A549 (cell line): ENCODE measurements at regions not wholly inside any gene's neighbourhood (a gene's known extent, or its start where the extent isn't known, plus 50 kb on each side); places are given as distances from the start of the nearest gene placed in this dataset.

Experiments used
- ATAC-seq, 2 experiments: fragments of 200-7000 bp in 1 of 2; fragments of >200 bp in 1 of 2; cut with Nextera tagmentation in 1 of 2; cut with Tn5 transposase in 1 of 2; 3 replicates each; pipeline versions ENCODE4 v1.8.0 to v1.9.1; 2018 to 2020; ENCODE audit warnings: mild to moderate bottlenecking in 1 of 2, moderate library complexity in 1 of 2
- CTCF ChIA-PET: fragments of 300-600 bp; sonication (Branson Sonifier 250); formaldehyde crosslinking; extraction: SDS; loops from one replicate; lab custom pipeline; 2021; ENCODE audit warnings: antibody characterized with exemption, inconsistent platforms; lab: Yijun Ruan, JAX
- POLR2A ChIA-PET: fragments of 350-600 bp; formaldehyde crosslinking; extraction: SDS; loops from one replicate; lab custom pipeline; 2021; ENCODE audit warnings: antibody characterized with exemption, inconsistent platforms; lab: Yijun Ruan, JAX
- DNase-seq, 2 experiments: peaks; one replicate each; pipeline versions ENCODE4 v3.0.0 to v3.0.0-alpha.2; 2011 to 2016; ENCODE audit warnings: low read depth in 1 of 2, low spot score in 1 of 2
- FAIRE-seq: peaks from 2 replicates; lab custom pipeline; 2011; peaks lifted over from hg19 to GRCh38; lab: Jason Lieb, UNC
- H3K27ac ChIP-seq, 2 experiments: fragments of >200 bp; sonication (Bioruptor Twin); formaldehyde crosslinking; 3 replicates each; pipeline ENCODE4 v1.5.1; 2016 to 2017
- H3K4me1 ChIP-seq: fragments of >200 bp; sonication (Bioruptor Twin); formaldehyde crosslinking; 3 replicates; pipeline ENCODE4 v1.6.1; 2016
- H3K4me2 ChIP-seq: fragments of >200 bp; sonication (Bioruptor Twin); formaldehyde crosslinking; 3 replicates; pipeline ENCODE4 v1.6.1; 2016
- H3K4me3 ChIP-seq: fragments of >200 bp; sonication (Bioruptor Twin); formaldehyde crosslinking; 3 replicates; pipeline ENCODE4 v1.5.1; 2016
- H3K9me3 ChIP-seq: fragments of >200 bp; sonication (Bioruptor Twin); formaldehyde crosslinking; 3 replicates; pipeline ENCODE4 v1.6.1; 2016
- ATOH8 ChIP-seq: fragments of 250-450 bp; sonication (Bioruptor Pico); IDR thresholded peaks from 2 replicates; pipeline ENCODE4 v1.5.0; 2020; ENCODE audit warnings: low read depth, mild to moderate bottlenecking, moderate library complexity
- BCL3 ChIP-seq: fragments of >200 bp; sonication (Bioruptor Twin); formaldehyde crosslinking; IDR thresholded peaks from 3 replicates; pipeline ENCODE4 v1.6.1; 2016
- BHLHE40 ChIP-seq: IDR thresholded peaks from 2 replicates; pipeline ENCODE4 v1.6.1; 2012; ENCODE audit warnings: low read depth, low read length, inconsistent platforms
- CBX8 ChIP-seq: fragments of 200-600 bp; sonication (generic); IDR thresholded peaks from 2 replicates; pipeline ENCODE4 v1.6.1; 2016
- CEBPB ChIP-seq, 2 experiments: fragments of >200 bp in 1 of 2; sonication (Bioruptor Twin) in 1 of 2; formaldehyde crosslinking in 1 of 2; IDR thresholded peaks; 2 replicates each; pipeline ENCODE4 v1.6.1; 2012 to 2016
- CHD2 ChIP-seq: fragments of 150-350 bp; IDR thresholded peaks from 2 replicates; pipeline ENCODE4 v1.6.1; 2014; ENCODE audit warnings: low read length; ENCODE audit not compliant: partially characterized antibody
- CTCF ChIP-seq: fragments of >200 bp; sonication (Bioruptor Twin); formaldehyde crosslinking; IDR thresholded peaks from 3 replicates; pipeline ENCODE4 v1.5.1; 2016
- EP300 ChIP-seq, 2 experiments: fragments of >200 bp; sonication (Bioruptor Twin); formaldehyde crosslinking; IDR thresholded peaks; 2 replicates in 1 of 2; 3 replicates in 1 of 2; pipeline ENCODE4 v1.6.1; 2016 to 2017
- FOSB ChIP-seq: fragments of 250-450 bp; sonication (Bioruptor Pico); IDR thresholded peaks from 2 replicates; pipeline ENCODE4 v1.5.0; 2020; ENCODE audit warnings: mild to moderate bottlenecking, moderate library complexity
- FOXS1 ChIP-seq: fragments of 250-450 bp; sonication (Bioruptor Pico); IDR thresholded peaks from 2 replicates; pipeline ENCODE4 v1.5.0; 2020; ENCODE audit warnings: mild to moderate bottlenecking, moderate library complexity
- GATA3 ChIP-seq: IDR thresholded peaks from 2 replicates; pipeline ENCODE4 v1.6.1; 2012; ENCODE audit warnings: borderline replicate concordance
- HDAC2 ChIP-seq: fragments of 200-600 bp; sonication (generic); IDR thresholded peaks from 2 replicates; pipeline ENCODE4 v1.6.1; 2016
- HEYL ChIP-seq: fragments of 250-450 bp; sonication (Bioruptor Pico); IDR thresholded peaks from 2 replicates; pipeline ENCODE4 v1.8.0; 2021; ENCODE audit warnings: mild to moderate bottlenecking, moderate library complexity
- HOXA7 ChIP-seq: fragments of 250-450 bp; sonication (Bioruptor Pico); IDR thresholded peaks from 2 replicates; pipeline ENCODE4 v1.5.0; 2020; ENCODE audit warnings: mild to moderate bottlenecking, moderate library complexity
- JUN ChIP-seq, 2 experiments: fragments of >200 bp; sonication (Bioruptor Twin); formaldehyde crosslinking; IDR thresholded peaks; 2 replicates in 1 of 2; 3 replicates in 1 of 2; pipeline ENCODE4 v1.6.1; 2016 to 2017
- JUNB ChIP-seq: fragments of >200 bp; sonication (Bioruptor Twin); formaldehyde crosslinking; IDR thresholded peaks from 2 replicates; pipeline ENCODE4 v1.6.1; 2016
- MAX ChIP-seq: IDR thresholded peaks from 2 replicates; pipeline ENCODE4 v1.6.1; 2012
- NR3C1 ChIP-seq: fragments of >200 bp; sonication (Bioruptor Twin); formaldehyde crosslinking; IDR thresholded peaks from 3 replicates; pipeline ENCODE4 v1.6.1; 2017
- PHF8 ChIP-seq: fragments of 200-600 bp; sonication (generic); IDR thresholded peaks from 2 replicates; pipeline ENCODE4 v1.6.1; 2016; ENCODE audit warnings: low read depth, mild to moderate bottlenecking, antibody characterized with exemption, moderate library complexity, borderline replicate concordance
- POLR2A ChIP-seq: IDR thresholded peaks from 2 replicates; pipeline ENCODE4 v1.6.1; 2012; ENCODE audit warnings: mild to moderate bottlenecking, low read length
- POLR2AphosphoS2 ChIP-seq: conservative IDR thresholded peaks from 2 replicates; pipeline ENCODE4 v1.6.1; 2012; ENCODE audit warnings: low read length, improper control_type of control experiment, inconsistent platforms
- RARB ChIP-seq: fragments of 250-450 bp; sonication (Bioruptor Pico); IDR thresholded peaks from 2 replicates; pipeline ENCODE4 v1.8.0; 2021; ENCODE audit warnings: mild to moderate bottlenecking, moderate library complexity
- RCOR1 ChIP-seq: fragments of 150-350 bp; IDR thresholded peaks from 2 replicates; pipeline ENCODE4 v1.6.1; 2014; ENCODE audit warnings: antibody characterized with exemption, low read length, low read depth
- RFX5 ChIP-seq: fragments of 450-650 bp; IDR thresholded peaks from 2 replicates; pipeline ENCODE4 v1.7.1; 2014; ENCODE audit warnings: antibody characterized with exemption, mild to moderate bottlenecking, moderate library complexity
- SREBF2 ChIP-seq: fragments of 450-650 bp; IDR thresholded peaks from 2 replicates; pipeline ENCODE4 v1.6.1; 2014; ENCODE audit warnings: mild to moderate bottlenecking, moderate library complexity
- ZC3H11A ChIP-seq: fragments of 450-650 bp; IDR thresholded peaks from 2 replicates; pipeline ENCODE4 v1.6.1; 2014; ENCODE audit warnings: antibody characterized with exemption, mild to moderate bottlenecking
- ZNF302 ChIP-seq: fragments of 250-450 bp; sonication (Bioruptor Pico); IDR thresholded peaks from 2 replicates; pipeline ENCODE4 v1.9.0; 2021; ENCODE audit warnings: inconsistent platforms, mild to moderate bottlenecking, moderate library complexity
- ZSCAN20 ChIP-seq: fragments of 250-450 bp; sonication (Bioruptor Pico); IDR thresholded peaks from 2 replicates; pipeline ENCODE4 v1.8.0; 2022; ENCODE audit warnings: mild to moderate bottlenecking, moderate library complexity
- WGBS: methylation state at CpG from one replicate; pipeline ENCODE4 v1.1.6; 2017; ENCODE audit errors: missing lambda C conversion rate; 5-methylcytosine and 5-hydroxymethylcytosine counted together
- TF ChIP-seq, protein P1 (sequence below): fragments of 450-650 bp; IDR thresholded peaks from 2 replicates; pipeline ENCODE4 v1.6.1; 2014; ENCODE audit warnings: antibody characterized with exemption
- TF ChIP-seq, protein P2 (sequence below): fragments of >200 bp; sonication (Bioruptor Twin); formaldehyde crosslinking; IDR thresholded peaks from 2 replicates; pipeline ENCODE4 v1.6.1; 2016
- TF ChIP-seq, protein P3 (sequence below): IDR thresholded peaks from 2 replicates; pipeline ENCODE4 v1.6.1; 2012

- FAIRE-seq = no peak
- H3K4me2 ChIP-seq = no peak overlapping the region
- POLR2A ChIA-PET = no interaction called here
- ATAC-seq = no peak
- H3K9me3 ChIP-seq = no peaks in the 10 kb centered on the region
- no peak overlapping the region for H3K4me3 ChIP-seq
- DNase-seq = no peak
- no peak overlapping the region for H3K27ac ChIP-seq
- TF ChIP-seq HDAC2 (no peak), CTCF (no peak), BCL3 (no peak), HOXA7 (CRISPR knock-in tag) (no peak), PHF8 (no peak), RCOR1 (no peak), CHD2 (no peak), MAX (no peak), CBX8 (no peak), NR3C1 (no peak), FOXS1 (CRISPR knock-in tag) (no peak), RARB (CRISPR knock-in tag) (no peak), EP300 (IDR thresholded peaks at IDR 0.05) (no peak)
- TF ChIP-seq, protein P1, sequence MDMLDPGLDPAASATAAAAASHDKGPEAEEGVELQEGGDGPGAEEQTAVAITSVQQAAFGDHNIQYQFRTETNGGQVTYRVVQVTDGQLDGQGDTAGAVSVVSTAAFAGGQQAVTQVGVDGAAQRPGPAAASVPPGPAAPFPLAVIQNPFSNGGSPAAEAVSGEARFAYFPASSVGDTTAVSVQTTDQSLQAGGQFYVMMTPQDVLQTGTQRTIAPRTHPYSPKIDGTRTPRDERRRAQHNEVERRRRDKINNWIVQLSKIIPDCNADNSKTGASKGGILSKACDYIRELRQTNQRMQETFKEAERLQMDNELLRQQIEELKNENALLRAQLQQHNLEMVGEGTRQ = no peak
- 8% methylated on average over 1 of the region's 1 CpG for WGBS
- CTCF ChIA-PET = no interaction called here
- no peaks in the 10 kb centered on the region for H3K4me1 ChIP-seq
Measured at GRCh38 chr4:59637596-59637995, 1562.5 kb upstream of the ADGRL3 start.

DNA sequence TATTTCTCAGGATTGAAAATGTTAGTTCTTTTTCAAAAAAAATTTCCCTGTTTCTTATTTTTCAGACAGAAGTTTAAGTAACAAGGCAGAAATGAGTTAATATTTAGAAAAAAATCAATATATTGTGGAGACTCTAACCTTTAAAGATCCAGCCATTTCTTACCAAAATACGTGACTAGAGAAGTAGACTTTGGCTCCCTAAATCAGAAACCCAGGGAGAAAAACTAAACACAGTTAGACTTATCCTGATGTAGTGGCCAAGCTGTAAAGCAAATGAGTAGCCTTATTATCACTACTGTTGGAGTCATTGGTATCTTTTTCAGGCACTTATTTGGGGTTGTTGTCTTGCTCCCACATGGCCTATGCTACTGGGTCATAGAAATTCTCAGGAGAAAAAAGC is 1556.4 kb upstream of the ADGRL3 start:
- WGBS = 24% methylated on average over 1 of the region's 1 CpG
- no peaks in the 10 kb centered on the region for H3K9me3 ChIP-seq
- DNase-seq = no peak
- CTCF ChIA-PET = no interaction called here
- FAIRE-seq = no peak
- no peaks in the 10 kb centered on the region for H3K4me1 ChIP-seq
- H3K27ac ChIP-seq = no peak overlapping the region
- POLR2A ChIA-PET = no interaction called here
- ATAC-seq = no peak
- no peak for TF ChIP-seq BHLHE40
- no peak for TF ChIP-seq CEBPB (IDR thresholded peaks at IDR 0.05)
- no peak overlapping the region for H3K4me2 ChIP-seq
- no peak overlapping the region for H3K4me3 ChIP-seq

GRCh38 chr4:59644765-59645164 is 1555.4 kb upstream of the ADGRL3 start:
- Histone ChIP-seq H3K4me1 (no peaks in the 10 kb centered on the region), H3K4me2 (no peak overlapping the region), H3K9me3 (no peaks in the 10 kb centered on the region), H3K27ac (no peak overlapping the region), H3K4me3 (no peak overlapping the region)
- WGBS = 45% methylated on average over 3 of the region's 3 CpGs
- FAIRE-seq (no peak), DNase-seq (no peak), ATAC-seq (no peak)
- CTCF ChIA-PET = no interaction called here
- TF ChIP-seq, protein P2, sequence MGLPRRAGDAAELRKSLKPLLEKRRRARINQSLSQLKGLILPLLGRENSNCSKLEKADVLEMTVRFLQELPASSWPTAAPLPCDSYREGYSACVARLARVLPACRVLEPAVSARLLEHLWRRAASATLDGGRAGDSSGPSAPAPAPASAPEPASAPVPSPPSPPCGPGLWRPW = no peak
- TF ChIP-seq SREBF2 (no peak), EP300 (IDR thresholded peaks at IDR 0.05) (no peak), FOSB (CRISPR knock-in tag) (no peak), POLR2A (no peak), ZNF302 (no peak), ZSCAN20 (CRISPR knock-in tag) (no peak), ATOH8 (CRISPR knock-in tag) (no peak), HEYL (CRISPR knock-in tag) (no peak), RARB (CRISPR knock-in tag) (no peak), BHLHE40 (no peak), JUNB (no peak), HDAC2 (no peak), RFX5 (no peak), CHD2 (no peak), GATA3 (no peak), POLR2AphosphoS2 (no peak), ZC3H11A (no peak), JUN (IDR thresholded peaks at IDR 0.05) (no peak)
- TF ChIP-seq, protein P3, sequence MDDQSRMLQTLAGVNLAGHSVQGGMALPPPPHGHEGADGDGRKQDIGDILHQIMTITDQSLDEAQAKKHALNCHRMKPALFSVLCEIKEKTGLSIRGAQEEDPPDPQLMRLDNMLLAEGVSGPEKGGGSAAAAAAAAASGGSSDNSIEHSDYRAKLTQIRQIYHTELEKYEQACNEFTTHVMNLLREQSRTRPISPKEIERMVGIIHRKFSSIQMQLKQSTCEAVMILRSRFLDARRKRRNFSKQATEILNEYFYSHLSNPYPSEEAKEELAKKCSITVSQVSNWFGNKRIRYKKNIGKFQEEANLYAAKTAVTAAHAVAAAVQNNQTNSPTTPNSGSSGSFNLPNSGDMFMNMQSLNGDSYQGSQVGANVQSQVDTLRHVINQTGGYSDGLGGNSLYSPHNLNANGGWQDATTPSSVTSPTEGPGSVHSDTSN = no peak
- TF ChIP-seq, all 56 proteins: peak for 0
- POLR2A ChIA-PET = no interaction called here
